ENCODE measurements at regions not wholly inside any gene's neighbourhood (a gene's known extent, or its start where the extent isn't known, plus 50 kb on each side); places are given as distances from the start of the nearest gene placed in this dataset.
"Not testable (repeated sequence)": the region's sequence is repeated elsewhere in the genome, so short reads cannot be mapped to it uniquely, and the experiment has no call there.

DNA sequence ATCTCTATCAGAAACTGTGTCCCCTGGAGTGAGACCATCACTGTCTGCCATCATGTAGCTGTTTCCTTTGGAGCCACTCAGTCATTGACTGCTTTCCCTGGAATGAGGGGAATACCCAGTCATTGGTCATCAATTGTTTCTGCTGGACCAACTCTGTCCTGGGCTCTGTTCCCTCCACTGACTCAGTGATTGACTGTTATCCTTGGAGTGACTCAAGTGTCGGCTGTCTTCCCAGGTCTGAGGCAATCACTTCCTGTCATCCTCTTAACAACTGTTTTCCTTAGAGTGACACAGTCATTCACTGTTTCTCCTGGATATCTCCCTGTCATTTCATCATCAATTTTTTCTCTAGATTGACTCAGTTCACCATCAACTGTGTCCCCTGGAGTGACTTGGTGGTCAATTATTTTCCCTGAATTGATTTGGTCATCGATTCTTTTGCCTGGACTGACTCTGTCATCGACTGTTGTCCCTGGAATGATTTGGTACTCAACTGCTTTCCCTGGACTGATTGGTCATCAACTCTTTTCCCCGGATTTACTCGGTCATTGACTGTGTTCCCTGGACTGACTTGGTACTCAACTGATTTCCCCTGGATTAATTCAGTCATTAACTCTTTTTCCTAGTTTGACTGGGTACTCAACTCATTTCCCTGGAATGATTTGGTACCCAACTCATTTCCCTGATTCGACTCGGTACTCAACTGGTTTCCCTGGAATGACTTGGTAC lies 327.9 kb upstream of the VCX start:
- DNase-seq, result no peak
- H3K36me3 Mint-ChIP-seq, result no peaks in the 10 kb centered on the region
- no peak overlapping the region for H3K27ac Mint-ChIP-seq
- H3K9me3 Mint-ChIP-seq, result peaks cover 1% of the 10 kb centered on the region
- no peaks in the 10 kb centered on the region for H3K27me3 Mint-ChIP-seq
- no peak overlapping the region for H3K4me3 Mint-ChIP-seq
- H3K4me1 Mint-ChIP-seq, result no peaks in the 10 kb centered on the region

DNA sequence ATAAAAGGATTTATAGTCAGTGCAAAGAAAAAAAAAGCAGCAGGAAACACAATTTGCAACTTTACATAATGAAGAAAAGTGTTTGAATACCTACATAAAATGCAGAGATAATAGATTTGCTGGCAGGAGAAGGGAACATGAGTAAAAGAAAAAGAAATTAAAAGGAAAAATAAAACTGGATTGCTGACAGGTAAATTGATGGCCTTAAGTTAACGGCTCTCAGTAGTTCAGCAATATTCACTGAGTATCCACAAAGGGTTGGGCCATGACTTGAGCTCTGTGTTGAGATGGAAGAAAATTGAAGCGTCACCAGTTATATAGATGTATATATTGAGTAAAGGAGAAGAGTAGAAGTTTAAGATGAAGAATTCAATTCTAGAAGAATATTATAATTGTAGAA lies 330.1 kb upstream of the VCX start:
- Mint-ChIP-seq H3K4me3 (no peak overlapping the region), H3K27me3 (no peaks in the 10 kb centered on the region), H3K4me1 (no peaks in the 10 kb centered on the region), H3K9me3 (peaks cover 1% of the 10 kb centered on the region), H3K27ac (no peak overlapping the region), H3K36me3 (no peaks in the 10 kb centered on the region)
- DNase-seq, result no peak

DNA sequence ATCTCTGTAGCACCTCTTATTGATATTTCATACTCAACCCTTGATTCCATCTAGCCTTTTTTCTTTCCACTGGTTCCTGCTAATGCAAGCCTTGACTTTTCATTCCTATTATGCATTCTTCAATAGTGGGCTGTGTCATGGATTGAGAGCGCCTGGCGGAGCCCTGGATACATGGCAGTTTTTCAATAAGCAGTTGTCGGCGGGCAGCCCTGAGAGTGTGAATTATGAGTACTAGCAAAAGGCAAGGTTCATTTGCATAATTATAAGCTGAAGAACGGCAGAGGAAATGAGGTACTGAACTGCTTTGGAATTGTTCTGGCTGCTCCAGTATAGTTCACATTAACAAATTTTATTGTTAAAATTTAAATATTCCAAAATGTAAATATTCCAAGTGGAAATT lies 339.7 kb upstream of the VCX start:
- no peak for DNase-seq
- Mint-ChIP-seq H3K27ac (no peak overlapping the region), H3K4me3 (no peak overlapping the region), H3K4me1 (no peaks in the 10 kb centered on the region), H3K36me3 (no peaks in the 10 kb centered on the region), H3K27me3 (no peaks in the 10 kb centered on the region), H3K9me3 (peaks cover 1% of the 10 kb centered on the region)

DNA sequence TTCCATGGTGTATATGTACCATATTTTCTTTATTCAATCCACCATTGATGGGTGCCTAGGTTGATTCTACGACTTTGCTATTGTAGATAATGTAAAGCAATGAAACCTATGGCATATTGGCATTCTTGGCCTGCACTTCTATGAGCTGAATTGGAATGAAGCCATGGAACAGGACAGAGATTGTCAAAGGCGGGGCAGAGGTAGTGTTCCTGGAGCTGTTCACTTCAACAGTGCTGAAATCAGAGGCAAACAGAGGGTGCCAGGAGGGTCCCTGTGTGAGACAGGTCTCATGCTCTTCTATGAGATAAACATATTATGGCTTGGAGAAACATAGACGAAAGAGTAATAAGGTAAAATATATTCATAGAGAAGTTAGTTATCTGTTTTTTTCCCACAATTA lies 342.6 kb upstream of the VCX start:
- Mint-ChIP-seq H3K36me3 (no peaks in the 10 kb centered on the region), H3K4me3 (no peak overlapping the region), H3K27ac (no peak overlapping the region), H3K9me3 (peaks cover 1% of the 10 kb centered on the region), H3K4me1 (no peaks in the 10 kb centered on the region), H3K27me3 (no peaks in the 10 kb centered on the region)
- no peak for DNase-seq

DNA sequence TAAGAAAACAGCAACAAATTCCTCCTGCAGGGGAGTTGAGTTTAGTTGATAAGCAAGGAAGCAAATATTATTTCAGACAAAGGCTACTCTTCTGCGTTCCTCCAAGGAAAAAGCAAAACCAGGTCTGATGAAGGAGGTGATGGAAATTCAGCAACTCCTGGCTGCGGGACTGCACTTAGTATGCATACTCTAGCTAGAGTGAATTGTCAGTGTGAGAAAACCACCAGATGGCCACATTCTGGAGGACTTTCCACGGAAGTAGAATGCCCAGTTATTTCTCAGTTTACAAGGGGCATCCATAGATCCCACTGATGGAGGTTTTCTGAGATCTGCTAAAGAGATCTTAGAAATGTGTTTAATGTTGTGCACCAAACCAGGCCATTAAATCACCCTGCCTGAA lies 338.6 kb upstream of the PUDP start:
- H3K27me3 Mint-ChIP-seq, result no peaks in the 10 kb centered on the region
- no peak for DNase-seq
- H3K9me3 Mint-ChIP-seq, result no peaks in the 10 kb centered on the region
- no peak overlapping the region for H3K4me3 Mint-ChIP-seq
- H3K27ac Mint-ChIP-seq, result no peak overlapping the region
- H3K36me3 Mint-ChIP-seq, result no peaks in the 10 kb centered on the region
- no peaks in the 10 kb centered on the region for H3K4me1 Mint-ChIP-seq

DNA sequence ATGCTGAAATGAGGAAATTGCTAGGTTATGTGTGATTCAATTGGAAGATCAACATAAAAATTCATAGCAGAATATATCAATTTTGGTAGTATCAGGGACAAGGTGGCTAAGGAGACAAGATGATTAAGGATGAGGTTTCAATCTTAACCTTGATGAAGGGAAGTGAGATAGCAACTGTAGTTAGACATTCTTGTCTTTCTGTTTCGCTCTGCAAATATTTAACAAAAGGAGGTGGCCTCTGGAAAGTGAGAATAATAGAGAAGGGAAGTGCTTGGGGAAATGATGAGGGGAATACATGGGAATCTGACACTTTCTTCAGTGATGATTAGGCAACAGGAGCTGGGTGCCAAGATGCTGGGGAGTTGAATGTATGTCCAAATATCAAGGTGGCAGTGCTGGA lies 337.1 kb upstream of the PUDP start:
- no peaks in the 10 kb centered on the region for H3K9me3 Mint-ChIP-seq
- no peaks in the 10 kb centered on the region for H3K27me3 Mint-ChIP-seq
- DNase-seq, result no peak
- no peaks in the 10 kb centered on the region for H3K36me3 Mint-ChIP-seq
- H3K4me3 Mint-ChIP-seq, result no peak overlapping the region
- H3K27ac Mint-ChIP-seq, result no peak overlapping the region
- H3K4me1 Mint-ChIP-seq, result no peaks in the 10 kb centered on the region

DNA sequence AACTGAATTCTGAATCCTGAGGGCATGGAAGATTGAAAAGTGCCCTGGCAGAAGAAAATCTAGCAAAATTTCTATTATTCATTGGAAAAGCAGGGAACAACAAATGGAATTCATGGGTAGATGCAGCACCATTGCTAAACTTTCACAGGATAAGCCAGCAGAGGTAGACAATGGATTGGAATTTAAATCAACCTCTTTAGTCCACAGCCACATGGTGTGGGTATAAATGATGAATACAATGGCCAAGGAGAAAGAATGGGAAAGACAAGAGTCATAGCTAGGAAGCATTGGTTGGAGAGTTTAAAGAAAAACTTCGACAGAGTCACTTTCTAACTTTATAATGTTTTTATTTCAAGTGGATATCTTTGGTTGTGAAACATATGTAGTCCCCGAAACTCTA lies 332.8 kb upstream of the PUDP start:
- no peak for DNase-seq
- Mint-ChIP-seq H3K36me3 (no peaks in the 10 kb centered on the region), H3K27ac (no peak overlapping the region), H3K4me1 (no peaks in the 10 kb centered on the region), H3K4me3 (no peak overlapping the region), H3K27me3 (no peaks in the 10 kb centered on the region), H3K9me3 (no peaks in the 10 kb centered on the region)

DNA sequence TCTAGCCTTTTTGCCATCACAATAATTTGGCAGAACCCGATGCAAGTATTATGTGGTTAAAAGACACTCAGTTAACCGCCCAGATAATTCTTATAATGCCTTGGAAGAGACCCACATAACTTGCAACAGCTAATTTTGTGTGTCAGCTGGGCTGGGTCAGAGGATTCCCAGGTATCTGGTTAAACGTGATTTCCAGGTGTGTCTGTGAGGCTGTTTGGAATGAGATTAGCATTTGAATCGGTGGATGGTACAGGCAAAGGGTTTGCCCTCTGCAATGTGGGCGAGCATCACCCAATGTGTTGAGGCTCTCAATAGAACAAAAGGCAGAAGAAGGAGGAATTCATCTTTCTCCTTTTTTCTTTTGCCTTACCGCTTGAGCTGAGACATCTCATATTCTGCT lies 314.2 kb upstream of the PUDP start:
- Mint-ChIP-seq H3K27me3 (no peaks in the 10 kb centered on the region), H3K9me3 (peaks cover 1% of the 10 kb centered on the region), H3K4me3 (no peak overlapping the region), H3K4me1 (no peaks in the 10 kb centered on the region), H3K36me3 (no peaks in the 10 kb centered on the region), H3K27ac (no peak overlapping the region)
- DNase-seq, result no peak

DNA sequence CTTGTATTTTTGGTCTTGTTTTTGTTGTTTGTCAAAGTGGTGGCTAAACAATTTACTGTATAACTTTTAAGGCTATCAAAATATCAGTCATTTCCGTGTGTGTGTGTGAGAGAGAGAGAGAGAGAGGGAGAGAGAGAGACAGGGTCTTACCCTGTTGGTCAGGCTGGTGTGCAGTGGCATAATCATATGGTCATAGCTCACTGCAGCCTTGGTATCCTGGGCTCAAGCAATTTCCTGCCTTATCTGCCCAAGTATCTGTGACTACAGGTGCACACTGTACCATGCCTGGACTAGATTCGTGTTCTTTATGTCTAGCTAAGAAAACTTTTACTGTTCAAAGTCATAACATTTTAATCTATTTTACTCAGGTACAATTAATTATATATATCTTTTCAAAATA lies 313.1 kb upstream of the PUDP start:
- not testable (repeated sequence) for H3K9me3 Mint-ChIP-seq, H3K4me1 Mint-ChIP-seq, H3K27me3 Mint-ChIP-seq, H3K36me3 Mint-ChIP-seq, H3K4me3 Mint-ChIP-seq, DNase-seq, H3K27ac Mint-ChIP-seq

DNA sequence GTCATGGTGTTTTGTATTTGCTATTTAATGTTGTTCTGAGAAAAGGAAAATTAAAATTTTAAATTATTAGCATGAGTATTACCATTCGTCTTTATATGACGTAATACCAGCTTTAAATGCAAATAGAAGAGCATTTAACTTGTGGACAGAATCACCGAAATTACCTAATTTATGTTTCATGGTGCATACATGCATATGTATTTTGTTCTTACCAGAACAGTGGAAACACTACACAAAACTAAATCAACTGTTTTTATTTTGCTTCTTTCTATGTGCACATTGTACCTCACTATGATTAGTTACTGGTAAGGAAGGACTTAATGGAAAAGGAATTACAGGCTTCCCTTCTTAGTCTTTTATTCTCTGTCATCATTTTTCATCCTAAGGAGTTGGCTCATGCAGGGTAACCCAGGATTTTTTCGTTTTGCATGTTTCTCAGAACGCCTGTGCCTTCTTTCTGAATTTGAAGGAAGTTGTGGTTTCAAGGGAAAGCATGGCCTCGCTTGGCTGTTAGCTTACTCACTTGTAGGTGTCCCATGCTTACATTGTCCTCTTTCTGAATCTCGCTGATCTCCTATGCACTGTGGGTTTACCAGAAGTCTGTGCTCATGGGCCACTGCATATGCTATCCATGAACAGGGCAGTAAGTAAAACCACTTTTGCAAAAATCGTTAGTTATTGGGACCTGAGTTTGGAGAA lies 300.0 kb upstream of the PUDP start:
- H3K27ac Mint-ChIP-seq, result no peak overlapping the region
- no peak for DNase-seq
- peaks cover 2% of the 10 kb centered on the region for H3K4me1 Mint-ChIP-seq
- no peaks in the 10 kb centered on the region for H3K36me3 Mint-ChIP-seq
- no peak overlapping the region for H3K4me3 Mint-ChIP-seq
- no peaks in the 10 kb centered on the region for H3K9me3 Mint-ChIP-seq
- H3K27me3 Mint-ChIP-seq, result peaks cover 4% of the 10 kb centered on the region

DNA sequence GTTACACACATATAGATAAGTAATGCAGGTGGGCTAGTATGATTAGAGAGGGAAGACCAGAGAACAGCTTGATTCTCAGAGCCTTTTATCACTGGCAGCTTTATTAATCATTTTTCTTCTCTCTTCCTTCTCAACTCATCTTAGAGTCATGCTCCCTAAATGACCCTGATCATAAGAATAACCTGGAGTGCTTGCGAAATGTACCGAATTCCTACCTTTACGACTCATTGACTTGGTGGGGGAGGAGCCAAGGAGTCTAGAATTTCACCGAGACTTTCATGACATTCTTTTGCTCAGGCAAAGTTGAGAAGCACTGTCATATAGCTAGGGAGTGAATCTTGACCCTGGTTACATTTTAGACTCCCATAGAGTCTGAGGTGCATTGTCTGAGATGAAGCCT lies 298.9 kb upstream of the PUDP start:
- Mint-ChIP-seq H3K4me1 (peaks cover 2% of the 10 kb centered on the region), H3K27ac (no peak overlapping the region), H3K36me3 (no peaks in the 10 kb centered on the region), H3K9me3 (no peaks in the 10 kb centered on the region), H3K4me3 (no peak overlapping the region), H3K27me3 (peaks cover 4% of the 10 kb centered on the region)
- DNase-seq, result no peak

DNA sequence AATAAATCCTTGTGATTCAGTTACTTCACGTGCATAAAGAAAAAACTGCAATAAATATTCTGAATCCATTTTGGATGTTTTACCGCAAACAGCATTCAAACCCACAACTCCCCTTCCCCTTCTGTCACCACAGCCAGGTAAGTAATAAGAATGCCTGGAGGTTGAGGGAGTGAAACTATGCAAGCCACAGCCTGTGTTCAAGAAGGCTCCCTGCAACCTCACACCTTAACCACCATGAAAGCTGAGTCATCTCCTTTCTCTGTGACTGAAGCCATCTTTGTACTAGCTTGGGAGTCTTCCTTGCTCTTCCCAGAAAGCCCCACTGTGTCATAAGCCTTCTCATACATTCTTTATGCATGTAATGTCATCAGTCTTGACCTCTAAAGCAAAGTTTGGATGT lies 297.0 kb upstream of the PUDP start:
- Mint-ChIP-seq H3K9me3 (no peaks in the 10 kb centered on the region), H3K4me3 (no peak overlapping the region), H3K27me3 (peaks cover 1% of the 10 kb centered on the region), H3K36me3 (no peaks in the 10 kb centered on the region), H3K4me1 (peaks cover 2% of the 10 kb centered on the region), H3K27ac (no peak overlapping the region)
- peak; percentile 3 for DNase-seq

DNA sequence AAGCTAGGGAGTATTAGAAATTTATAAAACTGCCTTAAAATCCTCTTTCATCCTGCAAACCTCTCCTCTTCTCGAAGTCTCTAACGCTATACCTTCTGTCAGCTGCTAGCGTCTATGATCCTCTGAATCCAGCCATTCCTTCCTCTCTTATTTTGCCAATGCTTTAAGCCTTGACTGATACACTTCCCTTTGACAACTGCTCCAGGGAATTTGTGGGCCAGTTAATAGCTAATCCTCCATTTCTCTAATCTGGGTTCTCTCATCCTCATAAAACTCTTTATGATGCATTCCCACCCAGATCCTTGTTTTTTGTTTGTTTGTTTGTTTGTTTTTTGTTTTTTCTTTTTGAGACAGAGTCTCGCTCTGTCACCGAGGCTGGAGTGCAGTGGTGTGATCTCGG lies 293.6 kb upstream of the PUDP start:
- Mint-ChIP-seq H3K4me1 (peaks cover 2% of the 10 kb centered on the region), H3K36me3 (no peaks in the 10 kb centered on the region), H3K27me3 (no peaks in the 10 kb centered on the region), H3K9me3 (no peaks in the 10 kb centered on the region), H3K4me3 (no peak overlapping the region), H3K27ac (no peak overlapping the region)
- no peak for DNase-seq

DNA sequence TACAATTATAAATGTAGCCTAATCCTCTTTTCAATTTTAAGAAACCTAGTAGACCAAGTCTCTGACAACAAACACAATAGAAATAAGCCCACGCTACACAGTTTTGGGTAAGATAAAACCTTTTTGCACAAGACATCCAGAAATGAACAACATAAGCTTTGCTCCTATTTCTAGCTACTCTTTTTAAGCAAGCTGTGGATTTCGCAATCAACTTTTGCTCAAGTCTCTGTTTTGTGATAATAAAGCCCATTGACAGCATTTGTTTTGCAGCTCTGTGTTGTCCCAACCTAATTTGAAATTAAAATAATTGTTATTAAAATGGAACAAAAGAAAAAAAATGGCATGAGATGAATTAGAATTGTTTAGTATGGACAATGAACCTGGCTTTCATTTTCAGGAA lies 287.9 kb upstream of the PUDP start:
- Mint-ChIP-seq H3K36me3 (no peaks in the 10 kb centered on the region), H3K27me3 (no peaks in the 10 kb centered on the region), H3K4me1 (no peaks in the 10 kb centered on the region), H3K9me3 (no peaks in the 10 kb centered on the region), H3K4me3 (no peak overlapping the region), H3K27ac (no peak overlapping the region)
- no peak for DNase-seq

DNA sequence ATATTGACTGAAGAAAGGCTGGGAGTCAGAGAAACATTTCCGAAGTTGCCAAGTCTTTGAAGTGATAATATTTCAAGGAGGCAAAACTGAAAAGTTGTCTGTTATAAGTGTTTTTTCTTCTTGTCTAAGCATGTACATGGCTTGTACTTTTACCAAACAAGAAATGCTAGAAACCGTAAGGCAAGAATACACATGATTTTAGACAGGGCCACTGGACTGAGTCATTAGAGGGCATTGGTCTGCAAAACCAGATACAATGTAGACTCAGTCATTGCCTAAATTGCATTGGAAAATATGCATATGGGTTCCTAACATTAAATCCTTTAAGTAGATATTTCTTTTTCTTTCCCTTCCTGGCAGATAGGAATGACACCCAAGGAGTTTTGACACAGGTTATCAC lies 284.9 kb upstream of the PUDP start:
- H3K4me1 Mint-ChIP-seq, result no peaks in the 10 kb centered on the region
- H3K27ac Mint-ChIP-seq, result no peak overlapping the region
- no peak for DNase-seq
- H3K9me3 Mint-ChIP-seq, result no peaks in the 10 kb centered on the region
- H3K27me3 Mint-ChIP-seq, result no peaks in the 10 kb centered on the region
- no peaks in the 10 kb centered on the region for H3K36me3 Mint-ChIP-seq
- H3K4me3 Mint-ChIP-seq, result no peak overlapping the region

DNA sequence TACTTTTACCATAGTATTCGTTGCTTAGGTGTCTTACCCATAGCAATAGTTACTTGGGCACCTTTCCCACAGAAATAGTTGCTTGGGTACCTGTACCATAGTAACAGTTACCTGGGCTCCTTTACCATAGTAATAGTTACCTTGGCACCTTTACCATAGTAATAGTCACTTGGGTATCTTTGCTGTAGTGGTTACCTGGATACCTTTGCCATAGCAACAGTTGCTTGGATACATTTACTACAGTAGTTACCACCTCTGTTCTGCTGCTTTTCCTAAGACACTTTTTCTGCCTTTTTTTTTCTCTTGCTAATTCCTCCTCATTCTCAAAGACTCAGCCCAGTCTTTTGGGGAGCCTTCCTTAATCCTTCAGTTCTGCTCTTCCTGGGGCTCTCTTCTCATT lies 272.8 kb upstream of the PUDP start:
- Mint-ChIP-seq H3K27ac (no peak overlapping the region), H3K27me3 (no peaks in the 10 kb centered on the region), H3K4me3 (no peak overlapping the region), H3K4me1 (no peaks in the 10 kb centered on the region), H3K36me3 (no peaks in the 10 kb centered on the region), H3K9me3 (no peaks in the 10 kb centered on the region)
- no peak for DNase-seq
